GM06990 (cell line): ENCODE measurements at regions not wholly inside any gene's neighbourhood (a gene's known extent, or its start where the extent isn't known, plus 50 kb on each side); places are given as distances from the start of the nearest gene placed in this dataset.

Source experiments
- DNase-seq: peaks from one replicate; pipeline ENCODE4 v3.0.0-alpha.2; 2011; ENCODE audit not compliant: insufficient read length; ENCODE audit errors: extremely low read depth
- H3K27me3 ChIP-seq: replicated peaks from 2 replicates; pipeline ENCODE4 v1.6.0; 2011; ENCODE audit warnings: low read length; ENCODE audit not compliant: control insufficient read depth, insufficient read depth
- H3K36me3 ChIP-seq: 2 replicates; pipeline ENCODE4 v1.5.1; 2011; ENCODE audit warnings: low read length; ENCODE audit not compliant: control insufficient read depth, insufficient read depth
- H3K4me3 ChIP-seq: replicated peaks from 2 replicates; pipeline ENCODE4 v1.5.1; 2011; ENCODE audit warnings: low read depth, mild to moderate bottlenecking, control low read depth, low read length
- CTCF ChIP-seq: IDR thresholded peaks from 2 replicates; pipeline ENCODE4 v1.5.1; 2011; ENCODE audit warnings: low read length, control low read depth, mild to moderate bottlenecking, inconsistent platforms; ENCODE audit not compliant: insufficient read depth, poor library complexity, severe bottlenecking

GRCh38 chr2:42961385-42961811 is 169.0 kb upstream of the HAAO start:
- H3K27me3 ChIP-seq: peaks cover 2% of the 10 kb centered on the region; the same call in 1 of the 2 replicates
- TF ChIP-seq CTCF: no peak
- no peaks in the 10 kb centered on the region for H3K36me3 ChIP-seq
- DNase-seq: no peak
- no peak overlapping the region for H3K4me3 ChIP-seq

- no peak for TF ChIP-seq CTCF
- DNase-seq: no peak
- no peaks in the 10 kb centered on the region for H3K36me3 ChIP-seq
- peaks cover 2% of the 10 kb centered on the region; the same call in 1 of the 2 replicates for H3K27me3 ChIP-seq
- no peak overlapping the region for H3K4me3 ChIP-seq
These were observed 168.4 kb upstream of the HAAO start for GRCh38 chr2:42960842-42961180.

GRCh38 chr2:42960002-42960841 is 167.8 kb upstream of the HAAO start:
- H3K4me3 ChIP-seq: no peak overlapping the region
- H3K36me3 ChIP-seq: no peaks in the 10 kb centered on the region
- DNase-seq: no peak
- H3K27me3 ChIP-seq: peaks cover 2% of the 10 kb centered on the region; the same call in 1 of the 2 replicates
- TF ChIP-seq CTCF: no peak

- no peak for TF ChIP-seq CTCF
- no peak overlapping the region for H3K4me3 ChIP-seq
- no peaks in the 10 kb centered on the region for H3K36me3 ChIP-seq
- DNase-seq: no peak
- H3K27me3 ChIP-seq: peaks cover 2% of the 10 kb centered on the region; the same call in 1 of the 2 replicates
These were observed 167.0 kb upstream of the HAAO start for GRCh38 chr2:42959234-42960001.

GRCh38 chr2:42958741-42959233 is 166.4 kb upstream of the HAAO start:
- no peak for TF ChIP-seq CTCF
- no peaks in the 10 kb centered on the region for H3K36me3 ChIP-seq
- peaks cover 2% of the 10 kb centered on the region; the same call in 1 of the 2 replicates for H3K27me3 ChIP-seq
- no peak for DNase-seq
- no peak overlapping the region for H3K4me3 ChIP-seq
